ENCODE measurements at regions not wholly inside any gene's neighbourhood (a gene's known extent, or its start where the extent isn't known, plus 50 kb on each side); places are given as distances from the start of the nearest gene placed in this dataset.
"Not testable (repeated sequence)": the region's sequence is repeated elsewhere in the genome, so short reads cannot be mapped to it uniquely, and the experiment has no call there.

DNA sequence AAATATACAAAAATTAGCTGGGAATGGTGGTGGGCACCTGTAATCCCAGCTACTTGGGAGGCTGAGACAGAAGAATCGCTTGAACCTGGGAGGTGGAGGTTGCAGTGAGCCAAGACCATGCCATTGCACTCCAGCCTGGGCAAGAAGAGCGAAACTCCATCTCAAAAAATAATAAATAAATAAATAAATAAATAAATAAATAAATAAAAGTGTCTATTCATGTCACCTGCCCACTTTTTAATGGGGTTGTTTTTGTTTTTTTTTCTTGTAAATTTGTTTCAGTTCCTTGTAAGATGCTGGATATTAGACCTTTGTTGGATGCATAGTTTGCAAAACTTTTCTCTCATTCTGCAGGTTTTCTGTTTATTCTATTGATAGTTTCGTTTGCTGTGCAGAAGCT lies 71.9 kb upstream of the KCNAB1 start:
- not testable (repeated sequence) for DNase-seq (ENCODE audit: low read depth)

DNA sequence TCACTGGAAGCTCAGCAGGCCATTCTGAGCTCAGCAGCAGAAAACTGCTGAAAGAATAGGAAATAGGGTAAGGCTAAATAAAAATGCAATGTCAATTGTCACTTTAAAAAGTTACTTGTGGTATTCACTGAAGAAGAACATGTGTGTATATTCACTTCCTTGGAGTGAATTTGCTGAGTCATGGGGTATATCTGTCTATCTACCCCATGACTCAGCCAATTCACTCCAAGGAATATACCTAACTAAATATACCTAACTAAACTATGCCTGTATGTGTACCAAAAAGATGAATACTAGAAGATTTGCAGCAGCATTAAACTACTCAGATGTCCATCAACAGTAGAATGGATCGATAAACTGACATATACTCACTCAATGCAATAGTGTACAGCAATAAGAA lies 69.5 kb upstream of the KCNAB1 start:
- DNase-seq (ENCODE audit: low read depth) = no peak

DNA sequence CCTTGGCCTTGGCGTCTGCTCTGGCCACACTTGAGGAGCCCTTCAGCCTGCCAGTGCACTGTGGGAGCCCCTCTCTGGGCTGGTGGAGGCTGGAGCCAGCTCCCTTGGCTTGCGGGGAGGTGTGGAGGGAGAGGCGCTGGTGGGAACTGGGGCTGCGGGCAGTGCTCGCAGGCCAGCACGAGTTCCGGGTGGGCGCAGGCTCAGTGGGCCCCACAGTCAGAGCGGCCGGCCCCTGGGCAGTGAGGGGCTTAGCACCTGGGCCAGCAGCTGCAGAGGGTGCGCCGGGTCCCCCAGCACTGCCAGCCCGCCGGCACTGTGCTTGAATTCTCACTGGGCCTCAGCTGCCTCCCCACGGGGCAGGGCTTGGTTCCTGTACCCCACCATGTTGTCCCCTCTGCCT lies 68.7 kb upstream of the KCNAB1 start:
- no peak for DNase-seq (ENCODE audit: low read depth)

DNA sequence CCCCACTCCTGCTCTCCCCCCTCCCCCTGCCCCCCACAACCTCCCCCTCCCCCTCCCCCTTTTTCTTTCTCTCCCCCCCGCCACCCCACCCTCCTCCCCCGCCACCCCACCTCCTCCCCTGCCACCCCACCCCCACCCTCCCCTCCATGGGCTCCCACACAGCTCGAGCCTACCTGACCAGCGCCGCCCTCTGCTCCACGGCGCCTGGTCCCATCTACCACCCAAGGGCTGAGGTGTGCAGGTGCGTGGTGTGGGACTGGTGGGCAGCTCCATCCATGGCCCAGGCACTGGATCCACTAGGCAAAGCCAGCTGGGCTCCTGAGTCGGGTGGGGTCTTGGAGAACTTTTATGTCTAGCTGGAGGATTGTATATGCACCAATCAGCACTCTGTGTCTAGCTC lies 68.3 kb upstream of the KCNAB1 start:
- DNase-seq (ENCODE audit: low read depth) = no peak

DNA sequence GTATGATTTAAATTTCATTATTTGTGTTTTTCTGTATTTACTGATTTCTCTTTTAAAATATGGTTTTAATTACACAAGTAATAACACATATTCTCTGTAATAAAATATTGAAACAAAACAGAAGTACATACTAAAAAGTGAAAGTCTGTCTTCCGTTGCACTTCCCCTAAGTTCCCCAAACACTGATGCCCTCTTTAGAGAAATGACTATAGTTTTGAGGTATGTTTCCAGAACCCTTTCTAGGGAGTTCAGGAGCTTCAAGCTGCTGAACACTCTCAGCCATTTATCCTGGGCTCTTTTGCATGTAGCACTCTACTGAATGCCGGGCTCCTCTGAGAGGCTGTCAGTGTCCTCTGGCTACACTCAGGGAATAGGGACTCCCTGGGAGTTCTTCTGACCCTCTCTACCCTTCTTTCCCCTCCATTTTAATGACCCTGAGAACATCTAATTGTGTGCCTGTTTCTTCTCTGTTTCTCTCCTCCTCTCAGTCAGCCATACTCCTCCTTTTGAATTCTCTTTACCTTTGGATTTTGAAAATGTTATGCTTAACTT lies 60.4 kb upstream of the KCNAB1 start:
- no peak for DNase-seq (ENCODE audit: low read depth)

DNA sequence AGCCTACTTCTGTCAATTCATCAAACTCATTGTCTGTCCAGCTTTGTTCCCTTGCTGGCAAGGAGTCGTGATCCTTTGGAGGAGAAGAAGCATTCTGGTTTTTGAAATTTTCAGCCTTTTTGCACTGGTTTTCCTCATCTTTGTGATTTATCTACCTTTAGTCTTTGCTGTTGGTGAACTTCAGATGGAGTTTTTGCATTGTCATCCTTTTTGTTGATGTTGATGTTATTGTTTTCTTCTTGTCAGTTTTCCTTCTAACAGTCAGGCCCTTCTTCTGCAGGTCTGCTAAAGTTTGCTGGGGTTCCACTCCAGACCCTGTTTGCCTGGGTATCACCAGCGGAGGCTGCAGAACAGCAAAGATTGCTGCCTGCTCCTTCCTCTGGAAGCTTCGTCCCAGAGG lies 52.2 kb upstream of the KCNAB1 start:
- not testable (repeated sequence) for DNase-seq (ENCODE audit: low read depth)

DNA sequence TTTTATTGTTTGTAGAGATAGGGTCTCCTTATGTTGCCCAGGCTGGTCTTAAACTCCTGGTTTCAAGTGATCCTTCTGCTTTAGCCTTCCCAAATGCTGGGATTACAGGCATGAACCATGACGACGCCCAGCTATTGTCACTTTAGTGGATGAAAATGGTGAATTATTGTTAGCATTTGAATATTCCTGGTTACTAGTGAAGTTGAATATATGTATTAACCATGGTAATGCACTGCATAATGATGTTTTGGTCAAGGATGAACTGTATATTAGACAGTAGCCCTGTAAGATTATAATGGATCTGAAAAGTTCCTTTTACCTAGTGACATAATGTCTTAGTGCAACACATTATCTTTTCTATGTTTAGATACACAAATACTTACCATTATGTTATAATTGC lies 50.4 kb upstream of the KCNAB1 start:
- no peak for DNase-seq (ENCODE audit: low read depth)

All from activated T-cell treated with anti-CD3 and anti-CD28 coated beads for 24 hours (primary cell).